D721Med (cell line): ENCODE measurements at regions not wholly inside any gene's neighbourhood (a gene's known extent, or its start where the extent isn't known, plus 50 kb on each side); places are given as distances from the start of the nearest gene placed in this dataset.
"Not testable (repeated sequence)": the region's sequence is repeated elsewhere in the genome, so short reads cannot be mapped to it uniquely, and the experiment has no call there.

Experiments used
- DNase-seq: peaks from one replicate; pipeline ENCODE4 v3.0.0; 2011; ENCODE audit warnings: low spot score; ENCODE audit not compliant: insufficient read length
- FAIRE-seq: peaks from 2 replicates; lab custom pipeline; 2011; peaks lifted over from hg19 to GRCh38; lab: Jason Lieb, UNC
- TF ChIP-seq, protein P1 (sequence below): IDR thresholded peaks from 2 replicates; pipeline ENCODE4 v1.5.1; 2012; ENCODE audit warnings: mild to moderate bottlenecking, control low read depth; ENCODE audit not compliant: insufficient read depth; ENCODE audit errors: missing control alignments

- FAIRE-seq, result no peak
- TF ChIP-seq, protein P1, sequence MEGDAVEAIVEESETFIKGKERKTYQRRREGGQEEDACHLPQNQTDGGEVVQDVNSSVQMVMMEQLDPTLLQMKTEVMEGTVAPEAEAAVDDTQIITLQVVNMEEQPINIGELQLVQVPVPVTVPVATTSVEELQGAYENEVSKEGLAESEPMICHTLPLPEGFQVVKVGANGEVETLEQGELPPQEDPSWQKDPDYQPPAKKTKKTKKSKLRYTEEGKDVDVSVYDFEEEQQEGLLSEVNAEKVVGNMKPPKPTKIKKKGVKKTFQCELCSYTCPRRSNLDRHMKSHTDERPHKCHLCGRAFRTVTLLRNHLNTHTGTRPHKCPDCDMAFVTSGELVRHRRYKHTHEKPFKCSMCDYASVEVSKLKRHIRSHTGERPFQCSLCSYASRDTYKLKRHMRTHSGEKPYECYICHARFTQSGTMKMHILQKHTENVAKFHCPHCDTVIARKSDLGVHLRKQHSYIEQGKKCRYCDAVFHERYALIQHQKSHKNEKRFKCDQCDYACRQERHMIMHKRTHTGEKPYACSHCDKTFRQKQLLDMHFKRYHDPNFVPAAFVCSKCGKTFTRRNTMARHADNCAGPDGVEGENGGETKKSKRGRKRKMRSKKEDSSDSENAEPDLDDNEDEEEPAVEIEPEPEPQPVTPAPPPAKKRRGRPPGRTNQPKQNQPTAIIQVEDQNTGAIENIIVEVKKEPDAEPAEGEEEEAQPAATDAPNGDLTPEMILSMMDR, result no peak
Measured at GRCh38 chr2:57397550-57398360, 648.9 kb upstream of the VRK2 start.

GRCh38 chr2:57399057-57399456 lies 647.5 kb upstream of the VRK2 start:
- TF ChIP-seq, protein P1, result no peak
- DNase-seq (no peak), FAIRE-seq (no peak)

More at GRCh38 chr2:57397550-57398360, 648.9 kb upstream of the VRK2 start:
- no peak for DNase-seq

DNA sequence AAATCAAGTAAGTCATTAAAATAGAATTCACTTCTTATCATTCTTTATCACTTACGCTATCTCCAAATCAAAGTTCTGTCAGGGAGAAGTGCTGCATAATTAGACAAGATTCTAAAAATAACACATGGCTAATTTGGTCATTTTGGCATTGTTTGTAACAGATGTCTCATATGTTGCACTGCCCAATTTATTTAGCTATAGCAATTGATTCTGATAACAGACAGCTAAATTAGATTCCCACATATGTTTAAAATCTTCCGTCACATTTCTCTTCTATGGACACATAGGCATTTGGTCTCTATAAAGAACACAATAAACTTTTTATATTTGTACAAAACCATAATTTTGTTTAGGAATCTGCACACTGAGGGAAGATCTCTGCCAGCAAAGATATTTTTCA lies 644.5 kb upstream of the VRK2 start:
- DNase-seq (no peak), FAIRE-seq (no peak)
- TF ChIP-seq, protein P1, result no peak

GRCh38 chr2:57402755-57403154 lies 643.9 kb upstream of the VRK2 start:
- FAIRE-seq, result no peak
- TF ChIP-seq, protein P1, result no peak
- no peak for DNase-seq

- FAIRE-seq (no peak), DNase-seq (no peak)
- TF ChIP-seq, protein P1, result no peak
Measured at GRCh38 chr2:57407772-57408201, 638.8 kb upstream of the VRK2 start.

- FAIRE-seq, result no peak
- TF ChIP-seq, protein P1, result no peak
- no peak for DNase-seq
Measured at GRCh38 chr2:57408587-57408986, 638.0 kb upstream of the VRK2 start.

- TF ChIP-seq, protein P1, result no peak
- DNase-seq (no peak), FAIRE-seq (no peak)
Measured at GRCh38 chr2:57417007-57417406, 629.6 kb upstream of the VRK2 start.

DNA sequence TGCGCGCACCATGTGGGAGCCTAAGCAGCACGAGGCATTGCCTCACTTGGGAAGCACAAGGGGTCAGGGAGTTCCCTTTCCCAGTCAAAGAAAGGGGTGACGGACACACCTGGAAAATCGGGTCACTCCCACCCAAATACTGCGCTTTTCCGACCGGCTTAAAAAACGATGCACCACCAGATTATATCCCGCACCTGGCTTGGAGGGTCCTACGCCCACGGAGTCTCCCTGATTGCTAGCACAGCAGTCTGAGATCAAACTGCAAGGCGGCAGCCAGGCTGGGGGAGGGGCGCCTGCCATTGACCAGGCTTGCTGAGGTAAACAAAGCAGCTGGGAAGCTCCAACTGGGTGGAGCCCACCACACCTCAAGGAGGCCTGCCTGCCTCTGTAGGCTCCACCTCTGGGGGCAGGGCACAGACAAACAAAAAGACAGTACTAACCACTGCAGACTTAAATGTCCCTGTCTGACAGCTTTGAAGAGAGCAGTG lies 627.7 kb upstream of the VRK2 start:
- FAIRE-seq, DNase-seq: not testable (repeated sequence)
